Stimulated activated CD8-positive, alpha-beta memory T cell treated with anti-CD3 and anti-CD28 coated beads, Interleukin-7, amount 100 ng/mL, for 24 hours (primary cell): ENCODE measurements at regions not wholly inside any gene's neighbourhood (a gene's known extent, or its start where the extent isn't known, plus 50 kb on each side); places are given as distances from the start of the nearest gene placed in this dataset.

ENCODE experiments used
- DNase-seq: peaks from one replicate; pipeline ENCODE4 v3.0.0-alpha.2; 2020; ENCODE audit warnings: low read depth

DNA sequence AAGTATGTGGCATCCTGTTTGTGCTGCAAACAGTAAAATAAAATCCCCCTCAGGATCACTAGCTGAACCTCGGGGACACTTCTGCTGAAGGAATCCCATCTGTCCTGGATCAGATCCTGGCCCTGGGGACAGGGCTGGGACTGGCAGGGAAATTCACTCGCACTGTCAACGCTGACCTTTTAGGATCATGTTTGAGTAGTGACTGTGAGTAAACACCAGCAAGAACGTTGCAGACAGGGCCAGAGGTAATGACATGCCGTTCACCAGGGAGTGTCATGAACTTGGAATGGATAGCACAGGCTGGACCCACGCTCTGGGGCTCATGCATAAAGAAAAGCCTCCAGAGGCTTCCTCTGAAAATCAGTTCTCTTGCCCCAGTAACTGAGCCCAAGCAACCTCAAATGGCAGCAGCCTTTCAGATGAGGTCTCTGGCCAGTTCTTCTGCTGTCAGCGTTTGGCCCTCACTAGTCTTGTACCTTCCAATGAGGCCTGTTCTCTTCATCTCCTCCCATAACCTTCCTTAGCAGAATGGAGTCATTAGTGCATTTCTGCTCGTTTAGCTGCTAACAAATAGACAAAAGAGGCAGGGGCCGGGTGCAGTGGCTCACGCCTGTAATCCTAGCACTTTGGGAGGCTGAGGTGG lies 51.0 kb upstream of the BARX2 start:
- no peak for DNase-seq

DNA sequence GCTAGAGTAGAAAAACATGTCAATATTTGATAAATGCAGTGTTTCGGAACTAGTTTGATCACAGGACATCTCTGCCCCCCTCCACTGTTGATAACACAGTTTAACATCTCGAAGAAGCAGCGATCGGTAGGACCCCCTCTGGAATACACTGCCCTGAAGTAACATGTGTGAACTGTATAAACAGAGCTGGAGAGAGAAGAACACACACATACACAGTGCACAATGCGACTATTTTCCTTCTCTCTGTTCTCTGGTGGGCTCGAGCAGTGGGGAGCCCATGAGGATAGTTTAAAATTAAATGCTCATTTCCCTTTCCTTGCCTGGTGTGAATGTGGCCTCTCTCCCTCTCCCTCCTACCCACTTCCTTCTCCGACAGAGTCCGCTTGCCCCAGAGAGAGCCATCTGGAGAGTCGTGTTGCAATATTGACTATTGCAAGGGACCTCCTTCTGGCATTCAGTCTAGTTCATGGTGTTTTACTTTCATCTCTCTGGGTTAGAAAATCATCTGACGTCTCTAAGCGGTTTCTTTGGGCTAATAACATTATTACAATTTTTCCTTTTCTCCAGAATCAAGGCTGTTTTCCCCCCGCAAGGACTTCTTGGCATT lies 51.6 kb upstream of the BARX2 start:
- no peak for DNase-seq

DNA sequence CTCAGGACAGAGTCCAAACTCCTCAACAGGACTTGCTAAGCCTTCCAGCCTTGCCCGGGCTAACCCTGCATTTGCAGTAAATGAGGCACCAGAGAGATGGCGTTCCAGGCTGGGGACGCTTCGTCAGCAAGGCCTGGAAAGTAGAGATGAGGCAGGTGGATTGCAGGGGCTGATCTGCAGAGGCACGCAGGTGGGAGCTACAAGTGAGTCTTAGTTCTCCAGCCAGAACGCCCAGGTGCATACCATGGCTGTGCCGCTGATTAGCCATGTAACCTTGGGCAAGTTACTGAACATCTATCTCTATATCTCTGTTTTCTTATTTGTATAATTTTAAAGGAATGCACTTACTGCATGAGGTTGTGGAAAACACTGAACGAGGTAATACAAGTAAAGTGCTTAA lies 52.7 kb upstream of the BARX2 start:
- DNase-seq: no peak

DNA sequence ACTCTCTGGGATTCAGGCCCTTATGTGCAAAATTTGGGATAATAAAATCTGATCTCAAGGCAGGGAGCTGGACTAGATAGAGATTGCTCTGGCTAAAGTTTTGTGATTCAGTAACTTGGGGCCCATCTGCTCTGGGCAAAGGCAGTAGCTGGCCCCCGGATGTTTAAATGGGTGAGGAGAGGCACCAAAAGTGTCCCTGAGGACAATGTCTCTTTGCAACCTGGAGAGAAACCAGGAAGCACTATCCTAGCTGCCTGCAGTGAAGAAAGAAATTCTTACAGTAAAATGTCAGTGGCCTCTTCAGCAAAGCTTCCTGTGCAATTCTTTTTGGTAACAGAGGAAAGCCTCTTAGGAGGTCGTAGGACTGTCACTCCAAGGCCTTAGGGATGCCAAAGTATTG lies 54.6 kb upstream of the BARX2 start:
- no peak for DNase-seq

DNA sequence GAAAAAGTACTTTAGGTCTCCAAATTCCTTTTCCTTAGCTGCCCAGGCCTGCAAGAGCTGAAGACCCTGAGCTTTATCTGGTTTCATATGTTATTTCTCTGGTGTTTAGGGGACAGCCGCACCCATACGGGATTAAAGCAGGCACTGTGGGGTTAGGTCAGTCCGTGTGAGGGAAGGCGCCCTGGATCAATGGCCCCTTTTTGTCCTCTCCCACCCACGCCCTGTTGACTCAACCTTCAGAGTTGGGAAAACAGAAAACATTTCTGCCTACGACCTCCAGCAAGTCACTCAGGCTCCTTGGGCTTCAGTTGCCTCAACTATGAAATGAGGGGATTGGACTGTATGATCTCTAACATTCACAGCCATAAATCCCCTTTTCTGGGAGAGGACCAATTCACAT lies 55.2 kb upstream of the BARX2 start:
- no peak for DNase-seq

DNA sequence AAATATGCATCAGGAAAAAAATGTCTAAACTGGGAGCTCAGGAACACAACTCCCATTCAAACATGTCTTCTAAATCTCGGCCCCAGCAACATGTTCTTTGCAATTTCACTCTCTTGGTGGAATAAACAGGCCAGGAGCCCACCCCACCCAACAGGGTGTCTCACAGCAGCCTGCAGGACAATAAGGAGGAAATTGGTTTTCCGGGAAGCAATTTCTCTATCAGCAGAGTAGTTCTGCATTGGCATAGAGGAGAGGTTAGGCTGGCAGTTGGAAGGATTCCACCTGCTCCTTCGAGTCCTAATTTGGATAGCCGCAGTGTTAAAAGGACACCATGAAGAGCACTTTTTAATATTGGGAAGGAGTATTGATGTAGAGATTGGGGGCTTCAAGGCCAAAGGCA lies 55.9 kb upstream of the BARX2 start:
- DNase-seq: no peak

DNA sequence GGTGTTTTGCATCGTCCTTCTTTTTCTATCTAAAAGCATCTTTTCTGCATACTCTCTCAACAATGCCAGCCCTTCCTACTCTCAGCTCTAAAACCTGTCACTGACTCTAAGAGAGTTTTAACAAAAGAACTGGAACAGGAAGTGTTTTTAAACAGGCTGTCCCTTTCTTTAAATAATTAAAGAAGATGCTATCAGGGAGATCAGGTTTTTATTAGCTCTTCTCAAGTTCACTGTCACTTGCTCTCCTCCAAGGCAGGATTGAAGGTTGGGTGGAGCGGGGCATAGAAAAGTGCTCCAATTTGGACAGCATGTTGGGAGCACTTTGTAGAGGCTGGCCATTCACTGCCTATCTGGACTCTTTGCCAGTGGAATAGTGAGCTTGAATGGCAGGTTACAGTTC lies 56.4 kb upstream of the BARX2 start:
- no peak for DNase-seq

DNA sequence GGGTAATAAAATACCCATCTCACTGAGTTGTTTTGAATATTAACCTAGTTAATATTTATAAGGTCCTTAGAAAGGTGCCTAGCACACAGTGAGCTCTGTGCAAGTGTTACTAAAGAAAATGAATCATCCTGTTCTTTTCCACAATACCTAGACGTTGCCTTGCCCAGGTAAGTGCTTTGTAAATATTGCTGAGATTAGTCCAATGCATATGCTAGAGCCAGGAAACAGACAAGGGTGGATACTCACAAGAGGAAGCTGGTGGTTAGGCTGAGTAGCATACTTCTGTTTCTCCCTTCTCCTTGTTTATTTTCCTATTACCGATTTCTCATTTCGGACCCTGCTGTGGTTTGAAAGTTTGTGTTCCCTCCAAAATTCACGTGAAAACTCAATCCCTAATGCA lies 58.1 kb upstream of the BARX2 start:
- DNase-seq: no peak

DNA sequence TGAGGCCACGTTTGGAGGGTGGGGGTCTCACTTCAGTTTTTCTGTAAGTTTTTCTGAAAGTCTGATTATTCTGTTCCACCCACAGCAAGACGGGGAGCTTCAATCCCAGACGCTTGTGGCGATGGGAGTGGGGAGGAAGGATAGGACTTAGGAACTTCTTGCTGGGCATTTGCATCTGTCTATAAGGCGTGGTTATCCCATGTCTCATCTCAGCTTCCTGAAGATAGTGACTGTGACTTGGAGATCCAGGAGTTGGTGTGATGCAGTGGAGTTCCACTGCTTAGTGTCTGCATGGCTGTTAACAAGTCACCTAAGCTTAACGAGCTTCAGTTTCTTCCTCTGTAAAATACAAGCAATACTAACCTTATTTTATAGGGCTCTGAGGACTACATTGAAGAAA lies 58.9 kb upstream of the BARX2 start:
- no peak for DNase-seq

DNA sequence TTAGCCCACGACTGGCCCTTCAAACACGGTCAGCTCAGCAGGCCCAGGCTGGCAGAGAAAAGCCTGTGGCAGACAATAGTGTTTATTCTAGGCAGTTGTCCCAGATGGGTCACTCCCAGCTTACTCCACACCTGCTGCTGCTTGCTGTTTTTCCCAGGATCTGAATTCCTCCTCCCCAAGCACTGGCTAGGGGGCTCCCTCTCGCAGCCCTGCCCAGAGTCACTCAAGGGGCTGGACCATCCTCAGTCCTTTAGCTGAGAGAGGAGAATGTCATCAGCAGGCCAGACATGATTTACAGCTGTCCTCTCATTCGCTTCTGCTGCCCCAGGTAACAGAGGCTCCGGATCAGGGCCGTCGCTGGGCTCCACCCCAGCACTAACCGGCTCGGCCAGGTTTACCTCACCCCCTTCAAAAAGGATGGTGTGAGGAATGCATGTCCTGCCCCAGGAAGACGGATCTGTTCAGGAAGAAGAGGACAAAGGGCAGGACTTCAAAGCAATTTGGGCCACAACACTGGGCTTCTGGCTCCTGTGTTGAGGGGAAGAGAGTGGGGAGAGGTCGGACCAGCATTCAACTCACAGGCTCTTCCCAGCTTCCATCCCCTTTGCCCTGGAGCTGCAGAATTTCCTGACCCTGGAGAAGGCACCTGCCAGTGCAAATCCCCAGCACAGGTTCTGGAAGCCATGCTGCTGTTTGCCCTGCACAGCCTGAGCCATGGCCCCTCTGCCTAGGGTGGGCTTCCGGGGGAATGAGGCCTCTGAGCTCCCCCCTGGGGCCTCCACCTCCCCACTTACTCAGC lies 59.7 kb upstream of the BARX2 start:
- DNase-seq: no peak

DNA sequence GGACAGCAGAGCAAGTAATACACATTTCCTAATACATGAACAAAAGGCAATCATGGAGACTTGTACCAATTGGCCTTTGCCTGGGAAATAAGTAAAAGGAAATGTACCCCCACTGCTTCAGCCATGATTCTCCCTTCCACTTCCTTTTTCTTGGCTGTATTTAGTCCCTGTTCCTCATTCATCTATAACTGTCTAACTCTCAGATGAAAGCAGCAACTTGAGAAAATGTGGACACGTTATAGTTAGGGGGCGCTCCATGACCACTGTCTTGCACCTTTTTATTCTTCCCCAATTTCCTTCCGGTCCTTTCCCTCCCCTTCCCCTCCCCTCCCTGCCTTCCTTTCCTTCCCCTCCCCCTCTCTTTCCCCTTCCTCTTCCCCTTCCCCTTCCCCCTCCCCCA lies 61.3 kb upstream of the BARX2 start:
- DNase-seq: no peak

DNA sequence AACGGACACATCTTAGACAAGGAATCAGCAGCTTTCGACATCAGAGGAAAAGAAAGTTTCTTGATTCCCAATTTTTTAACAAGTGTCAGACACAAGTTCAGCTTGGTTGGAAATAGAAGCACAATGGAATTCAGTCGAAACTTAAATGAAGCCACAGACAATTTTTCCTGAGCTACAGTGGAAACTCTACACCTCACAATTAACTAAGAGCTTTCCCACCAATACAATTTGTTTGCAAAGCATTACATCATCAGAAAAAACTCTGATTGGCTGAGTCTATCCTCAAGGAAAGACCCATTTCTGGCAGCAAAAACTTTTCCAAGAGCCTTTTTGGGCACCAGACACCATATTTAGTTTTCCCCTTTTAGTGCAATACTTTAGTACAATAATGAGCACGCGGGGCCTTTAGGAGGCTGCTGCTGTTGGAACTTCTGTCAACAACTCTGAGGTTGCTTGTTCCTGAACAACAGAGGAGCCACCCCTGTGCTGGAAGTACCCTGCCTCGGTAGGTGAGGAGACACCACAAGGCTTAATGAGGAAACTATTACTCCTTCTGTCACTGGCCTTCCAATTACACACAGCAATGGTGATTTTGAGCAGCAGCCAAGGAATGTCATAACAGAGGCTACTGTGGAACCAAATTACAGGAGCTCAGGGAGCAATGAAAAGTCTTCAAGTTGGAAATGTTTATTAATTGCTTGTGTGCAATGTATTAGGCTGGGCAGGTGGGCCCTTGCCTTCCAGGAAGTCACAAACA lies 61.9 kb upstream of the BARX2 start:
- no peak for DNase-seq

DNA sequence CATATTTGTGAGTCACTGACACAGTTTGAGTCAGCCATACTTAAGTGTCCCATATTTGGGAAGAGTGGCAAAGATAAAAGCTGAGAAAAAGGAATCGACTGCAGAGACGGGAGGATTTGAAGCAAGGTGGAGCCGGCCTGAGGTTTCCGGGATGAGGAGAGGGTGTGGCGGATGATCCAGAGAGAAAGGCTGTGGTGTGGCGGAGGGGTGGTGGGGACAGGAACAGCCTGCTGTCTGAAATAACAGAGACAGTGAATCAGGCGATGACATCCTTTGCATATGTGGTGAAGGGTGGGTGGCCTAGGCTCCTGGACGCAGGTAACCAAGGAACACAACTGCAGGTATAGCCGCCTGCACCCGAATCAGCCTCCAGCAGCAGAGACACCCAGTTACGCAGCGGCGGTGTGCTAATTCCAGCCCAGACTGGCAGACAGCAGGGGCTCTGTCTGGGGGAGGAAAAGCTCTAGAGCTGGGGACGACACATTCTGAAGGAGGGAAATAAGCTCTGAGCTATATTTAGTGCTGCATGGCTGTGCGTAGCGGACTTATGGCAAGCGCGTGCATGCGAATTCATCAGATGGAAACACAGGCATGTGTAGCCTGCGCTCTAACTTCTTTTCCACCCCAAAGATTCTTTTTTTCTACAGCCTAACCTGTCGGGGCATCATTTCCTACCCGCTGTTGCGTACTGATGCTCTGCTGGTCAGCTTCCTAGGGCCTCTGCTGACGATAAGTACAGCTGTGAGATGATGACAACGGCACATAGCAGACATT lies 62.7 kb upstream of the BARX2 start:
- no peak for DNase-seq

DNA sequence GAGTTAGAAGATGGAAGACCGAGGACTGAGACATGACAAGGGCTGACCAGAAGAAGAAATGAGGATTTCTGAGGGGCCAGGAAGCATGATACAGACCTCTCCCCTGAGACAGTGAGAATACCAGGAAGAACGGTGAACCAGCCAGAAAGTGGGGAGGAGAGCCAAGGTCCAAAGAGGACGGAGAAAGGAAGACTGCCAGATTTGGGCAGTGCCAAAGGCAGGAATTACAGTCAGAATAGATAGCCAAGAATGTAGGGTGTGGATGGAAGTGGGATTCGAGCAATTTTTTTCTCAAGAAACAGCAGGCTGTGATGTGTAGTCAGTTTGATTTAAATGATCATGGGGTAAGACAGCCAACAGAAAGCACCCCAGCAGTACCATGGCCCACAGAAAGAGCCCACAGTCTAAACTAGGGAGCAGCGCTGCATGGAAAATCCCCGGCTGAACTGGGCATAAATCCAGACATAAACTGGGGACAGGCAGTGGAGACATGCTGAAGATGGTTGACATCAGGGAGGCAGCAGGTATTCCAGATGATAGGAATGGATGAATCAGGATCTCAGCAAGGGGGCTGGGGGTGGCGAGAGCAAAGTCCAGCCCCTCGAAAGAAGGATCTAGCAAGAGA lies 67.3 kb upstream of the BARX2 start:
- DNase-seq: no peak

DNA sequence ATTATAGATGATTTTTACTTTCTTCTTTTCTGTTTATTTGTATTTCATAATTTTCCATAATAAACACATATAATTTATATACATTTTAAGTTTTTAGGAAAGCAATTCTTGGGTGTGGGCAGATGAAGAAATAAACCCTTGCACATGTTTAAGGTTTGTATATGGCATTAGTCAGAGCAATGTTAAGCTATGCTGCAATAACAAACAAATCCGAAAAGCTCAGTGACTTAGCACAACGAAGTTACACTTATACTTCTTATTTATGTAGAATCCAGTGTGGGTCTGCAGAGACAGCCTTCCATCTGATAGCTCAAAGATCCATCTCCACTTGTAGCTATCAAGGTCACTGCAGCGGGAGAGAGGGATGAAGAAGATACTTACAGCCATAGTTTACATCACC lies 68.5 kb upstream of the BARX2 start:
- no peak for DNase-seq

DNA sequence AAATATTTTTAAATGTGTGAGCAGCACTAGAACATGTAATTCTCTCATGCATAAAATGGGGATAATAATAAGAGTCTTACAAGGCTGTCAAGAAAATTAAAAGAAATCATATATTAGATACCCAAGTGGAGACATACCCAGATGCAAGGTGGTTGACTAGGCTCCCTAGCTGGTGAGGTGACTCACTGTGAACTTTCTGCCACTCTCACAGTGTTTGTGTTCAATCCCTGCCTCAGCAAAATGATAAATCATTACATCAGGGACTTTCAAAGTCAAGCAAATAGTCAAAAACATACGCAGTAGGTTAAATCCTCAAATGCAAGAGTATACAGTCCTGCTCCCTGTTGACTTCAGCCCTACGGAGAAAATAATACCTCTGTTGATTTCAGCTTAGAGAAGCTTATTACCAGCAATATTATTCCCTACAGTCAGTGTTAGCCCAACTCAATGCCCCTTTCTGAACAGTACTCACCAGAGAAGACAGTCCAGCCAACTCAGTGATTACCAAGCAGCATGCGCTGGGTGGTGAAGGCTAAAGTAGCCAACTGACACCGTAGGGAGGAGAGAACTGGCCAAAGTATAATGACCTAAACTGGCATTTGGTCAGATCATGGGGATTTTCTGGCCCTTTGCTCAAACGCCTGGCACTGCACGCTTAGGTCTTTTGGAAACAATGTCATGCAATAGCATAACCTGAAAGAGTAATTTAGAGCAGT lies 73.1 kb upstream of the BARX2 start:
- DNase-seq: no peak

DNA sequence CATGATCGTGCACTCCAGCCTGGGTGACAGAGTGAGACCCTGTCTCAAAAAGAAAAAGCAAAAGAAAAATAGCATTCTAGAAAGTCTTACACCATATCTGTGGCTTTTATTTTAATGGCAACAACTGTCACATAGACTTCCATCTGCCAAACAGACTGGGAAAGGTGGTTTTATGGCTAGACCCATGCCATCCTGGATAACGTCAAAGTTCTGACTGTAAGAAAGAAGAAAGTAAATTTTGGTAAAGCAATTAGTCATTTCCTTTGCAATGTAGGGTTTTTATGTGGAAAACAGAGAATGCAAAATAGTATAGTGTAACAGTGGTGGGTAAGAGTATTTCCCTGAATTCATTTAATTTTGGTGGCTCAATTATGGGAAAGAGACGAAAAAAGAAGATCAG lies 75.5 kb upstream of the BARX2 start:
- no peak for DNase-seq

DNA sequence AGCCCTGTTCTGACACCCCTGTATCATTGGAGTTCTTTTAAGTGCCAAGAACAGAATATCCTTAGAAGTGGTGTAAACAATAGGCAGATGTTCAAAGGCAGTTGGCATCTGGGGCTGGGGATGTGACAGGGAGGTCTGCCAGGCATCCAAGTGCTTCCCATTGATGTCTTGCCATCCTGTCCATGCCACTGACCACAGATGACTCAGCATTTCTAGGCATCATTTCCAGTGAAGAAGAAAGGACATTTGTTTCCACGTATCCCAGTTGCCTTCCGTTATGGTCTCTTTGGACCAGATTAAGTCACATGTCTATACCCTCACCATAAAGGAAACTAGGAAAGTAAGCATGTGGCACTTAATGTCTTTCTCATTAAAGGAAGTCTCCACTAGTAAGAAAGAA lies 76.7 kb upstream of the BARX2 start:
- no peak for DNase-seq

DNA sequence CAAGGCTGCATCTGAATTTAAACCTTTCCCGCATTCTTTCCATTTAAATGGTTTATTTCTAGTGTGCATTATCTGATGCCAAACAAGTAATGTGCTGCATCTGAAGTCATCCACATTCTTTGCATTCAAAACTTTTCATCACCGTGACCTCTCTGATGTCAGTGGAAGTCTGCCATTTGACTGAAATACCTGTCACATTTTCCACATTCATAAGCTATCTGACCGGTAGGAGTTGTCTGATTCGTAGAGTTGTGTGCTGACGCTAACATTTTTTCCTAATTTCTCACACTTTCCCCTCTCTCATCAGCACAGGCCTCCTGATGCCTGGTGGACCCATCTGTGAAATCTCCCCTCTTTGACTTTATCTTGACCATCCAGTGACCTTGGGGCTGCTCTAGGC lies 79.9 kb upstream of the BARX2 start:
- DNase-seq: no peak

DNA sequence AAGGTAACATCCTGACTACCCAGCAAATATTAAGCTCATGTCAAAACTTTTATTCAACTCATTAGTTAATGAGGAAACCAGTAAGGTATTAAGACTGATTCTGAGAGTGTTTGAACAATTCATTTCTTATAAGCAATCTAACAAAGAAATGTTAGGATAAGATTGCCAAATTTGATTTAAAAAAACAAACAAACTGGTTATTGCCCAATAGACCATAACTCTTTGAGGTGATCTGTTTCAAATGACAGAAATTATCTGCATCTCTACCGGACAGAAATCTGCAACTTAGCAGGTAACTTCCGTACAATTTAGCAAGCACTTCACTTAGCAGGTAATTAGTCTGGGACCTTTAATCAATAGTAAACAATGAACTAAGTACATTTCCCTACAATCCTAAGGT lies 82.9 kb upstream of the BARX2 start:
- DNase-seq: no peak

DNA sequence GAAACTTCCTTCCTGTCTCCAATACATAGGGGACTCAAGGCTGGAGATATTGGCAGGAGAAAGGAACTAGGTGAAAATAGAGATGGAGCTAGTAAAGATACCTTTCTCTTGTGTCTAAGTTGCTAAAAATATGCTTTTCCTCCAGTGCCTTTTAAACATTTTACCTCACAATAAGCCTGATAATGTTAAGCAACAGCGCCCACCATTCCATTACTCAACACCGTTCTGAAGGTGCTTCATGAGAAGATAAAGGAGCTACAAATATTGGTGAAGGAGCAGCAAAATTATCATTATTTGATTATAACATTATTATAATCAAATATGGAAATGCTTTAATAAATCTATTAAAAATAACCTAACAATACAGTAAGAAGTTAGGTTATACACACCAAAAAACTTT lies 83.6 kb upstream of the BARX2 start:
- DNase-seq: no peak
